GM12875 (cell line): ENCODE measurements at regions not wholly inside any gene's neighbourhood (a gene's known extent, or its start where the extent isn't known, plus 50 kb on each side); places are given as distances from the start of the nearest gene placed in this dataset.

Source experiments
- H3K4me3 ChIP-seq: one replicate; pipeline ENCODE4 v1.5.1; 2011; ENCODE audit warnings: low read depth, low read length, control low read depth
- CTCF ChIP-seq: IDR thresholded peaks from 2 replicates; pipeline ENCODE4 v1.5.1; 2011; ENCODE audit warnings: low read depth, mild to moderate bottlenecking, control low read depth, inconsistent platforms, low read length, moderate library complexity, borderline replicate concordance; ENCODE audit not compliant: insufficient read depth

- no peak for TF ChIP-seq CTCF
- H3K4me3 ChIP-seq = no peak overlapping the region
Measured at GRCh38 chr12:91394903-91395302, 212.3 kb upstream of the DCN start.

- H3K4me3 ChIP-seq = no peak overlapping the region
- no peak for TF ChIP-seq CTCF
Measured at GRCh38 chr12:91388573-91388972, 206.0 kb upstream of the DCN start.

GRCh38 chr12:91387461-91388134 lies 205.0 kb upstream of the DCN start:
- no peak for TF ChIP-seq CTCF
- H3K4me3 ChIP-seq = no peak overlapping the region

GRCh38 chr12:91384806-91385205 lies 202.2 kb upstream of the DCN start:
- TF ChIP-seq CTCF = no peak
- H3K4me3 ChIP-seq = no peak overlapping the region

- no peak overlapping the region for H3K4me3 ChIP-seq
- TF ChIP-seq CTCF = no peak
Measured at GRCh38 chr12:91384366-91384765, 201.7 kb upstream of the DCN start.

GRCh38 chr12:91383099-91383498 lies 200.5 kb upstream of the DCN start:
- TF ChIP-seq CTCF = no peak
- H3K4me3 ChIP-seq = no peak overlapping the region

- TF ChIP-seq CTCF = peak; percentile 82
- peak overlapping the region; percentile 21 for H3K4me3 ChIP-seq
Measured at GRCh38 chr12:91382081-91382543, 199.5 kb upstream of the DCN start.
